NT2/D1 (cell line): ENCODE measurements at regions not wholly inside any gene's neighbourhood (a gene's known extent, or its start where the extent isn't known, plus 50 kb on each side); places are given as distances from the start of the nearest gene placed in this dataset.

Experiments used
- SUZ12 ChIP-seq: IDR thresholded peaks from 2 replicates; pipeline ENCODE4 v1.6.1; 2011; ENCODE audit not compliant: insufficient read length, insufficient read depth; ENCODE audit errors: extremely low read depth
- YY1 ChIP-seq: IDR thresholded peaks from 2 replicates; pipeline ENCODE4 v1.6.1; 2011; ENCODE audit not compliant: insufficient read length, insufficient read depth
- ZNF274 ChIP-seq: IDR thresholded peaks from 2 replicates; pipeline ENCODE4 v1.6.1; 2011; ENCODE audit warnings: mild to moderate bottlenecking, low read depth, low read length

- TF ChIP-seq YY1 = no peak
- no peak for TF ChIP-seq ZNF274
- no peak for TF ChIP-seq SUZ12
Measured at GRCh38 chr7:124295289-124295688, 262.4 kb upstream of the TMEM229A start.
